AG04449 (cell line): ENCODE measurements at regions not wholly inside any gene's neighbourhood (a gene's known extent, or its start where the extent isn't known, plus 50 kb on each side); places are given as distances from the start of the nearest gene placed in this dataset.

Experiments used
- CTCF ChIA-PET: fragments of 350-600 bp; formaldehyde crosslinking; extraction: SDS; loops from one replicate; lab custom pipeline; 2021; ENCODE audit warnings: antibody characterized with exemption; lab: Yijun Ruan, JAX
- POLR2A ChIA-PET: fragments of 400-600, 350-600 bp; formaldehyde crosslinking; extraction: SDS; loops from one replicate; lab custom pipeline; 2020; ENCODE audit warnings: antibody characterized with exemption, inconsistent platforms; lab: Yijun Ruan, JAX
- DNase-seq: peaks from one replicate; pipeline ENCODE4 v3.0.0-alpha.2; 2010; ENCODE audit warnings: low read depth, low spot score
- H3K4me3 ChIP-seq: 2 replicates; pipeline ENCODE4 v1.5.1; 2011; ENCODE audit warnings: low read depth, mild to moderate bottlenecking, control low read depth, low read length
- CTCF ChIP-seq: IDR thresholded peaks from one replicate; pipeline ENCODE4 v1.5.1; 2011; ENCODE audit warnings: mild to moderate bottlenecking, moderate library complexity, low read length, control low read depth, inconsistent platforms; ENCODE audit not compliant: insufficient read depth; ENCODE audit errors: missing control alignments

GRCh38 chr13:56953965-56954364 lies 186.8 kb upstream of the PRR20A start:
- ChIA-PET CTCF (no interaction called here), POLR2A (no interaction called here)
- no peak overlapping the region for H3K4me3 ChIP-seq
- TF ChIP-seq CTCF = no peak
- no peak for DNase-seq

GRCh38 chr13:56975647-56976046 lies 165.1 kb upstream of the PRR20A start:
- ChIA-PET POLR2A (no interaction called here), CTCF (no interaction called here)
- DNase-seq = no peak
- H3K4me3 ChIP-seq = no peak overlapping the region
- TF ChIP-seq CTCF = no peak

GRCh38 chr13:56980856-56981255 lies 159.9 kb upstream of the PRR20A start:
- TF ChIP-seq CTCF = no peak
- H3K4me3 ChIP-seq = no peak overlapping the region
- ChIA-PET POLR2A (no interaction called here), CTCF (no interaction called here)
- no peak for DNase-seq

- DNase-seq = no peak
- H3K4me3 ChIP-seq = no peak overlapping the region
- TF ChIP-seq CTCF = no peak
- CTCF ChIA-PET = no interaction called here
- POLR2A ChIA-PET = no interaction called here
These were observed 154.6 kb upstream of the PRR20A start for GRCh38 chr13:56986121-56986520.

GRCh38 chr13:56988543-56988942 lies 152.2 kb upstream of the PRR20A start:
- no peak for DNase-seq
- no peak overlapping the region for H3K4me3 ChIP-seq
- TF ChIP-seq CTCF = no peak
- CTCF ChIA-PET = no interaction called here
- POLR2A ChIA-PET = no interaction called here

- no peak overlapping the region for H3K4me3 ChIP-seq
- no peak for TF ChIP-seq CTCF
- no peak for DNase-seq
- ChIA-PET POLR2A (no interaction called here), CTCF (no interaction called here)
These were observed 137.0 kb upstream of the PRR20A start for GRCh38 chr13:57003682-57004081.

GRCh38 chr13:57017357-57017756 lies 123.4 kb upstream of the PRR20A start:
- ChIA-PET POLR2A (no interaction called here), CTCF (no interaction called here)
- H3K4me3 ChIP-seq = no peak overlapping the region
- DNase-seq = no peak
- TF ChIP-seq CTCF = no peak
